HG03280 (cell line): ENCODE measurements at regions not wholly inside any gene's neighbourhood (a gene's known extent, or its start where the extent isn't known, plus 50 kb on each side); places are given as distances from the start of the nearest gene placed in this dataset.

Experiments used
- ATAC-seq: cut with Tn5 transposase; IDR thresholded peaks from one replicate; pipeline ENCODE4 v1.9.1; 2021; ENCODE audit warnings: mild to moderate bottlenecking, moderate library complexity; ENCODE audit not compliant: unreplicated experiment

GRCh38 chr17:72588961-72589360 is 468.1 kb downstream of the SOX9 start:
- ATAC-seq = no peak

GRCh38 chr17:72590382-72590781 is 469.6 kb downstream of the SOX9 start:
- ATAC-seq = no peak

- no peak for ATAC-seq
Measured at GRCh38 chr17:72590882-72591281, 470.1 kb downstream of the SOX9 start.

- ATAC-seq = no peak
Measured at GRCh38 chr17:72591289-72592241, 470.7 kb downstream of the SOX9 start.

- ATAC-seq = peak; percentile 71
Measured at GRCh38 chr17:72592242-72592966, 471.6 kb downstream of the SOX9 start.

- ATAC-seq = no peak
Measured at GRCh38 chr17:72592967-72593325, 472.1 kb downstream of the SOX9 start.

- no peak for ATAC-seq
Measured at GRCh38 chr17:72594248-72594647, 473.4 kb downstream of the SOX9 start.
